ENCODE measurements at regions not wholly inside any gene's neighbourhood (a gene's known extent, or its start where the extent isn't known, plus 50 kb on each side); places are given as distances from the start of the nearest gene placed in this dataset.

- FAIRE-seq (no peak), DNase-seq (ENCODE audit: insufficient read length, low spot score) (no peak)
- TF ChIP-seq SPI1 (IDR thresholded peaks at IDR 0.05; ENCODE audit: low read depth, low read length): no peak
- TF ChIP-seq PAX5 (IDR thresholded peaks at IDR 0.05; ENCODE audit: insufficient read depth, low read length, severe bottlenecking): no peak
- TF ChIP-seq POLR2AphosphoS5 (IDR thresholded peaks at IDR 0.05; ENCODE audit: low read depth, low read length): no peak
- no peak for TF ChIP-seq TAF1 (IDR thresholded peaks at IDR 0.05; ENCODE audit: low read depth, low read length)
- no peak for TF ChIP-seq POU2F2 (IDR thresholded peaks at IDR 0.05; ENCODE audit: low read depth, low read length)
- TF ChIP-seq POLR2A (IDR thresholded peaks at IDR 0.05; ENCODE audit: low read depth, low read length): no peak
Measured at GRCh38 chr9:82608487-82608886, 454.5 kb downstream of the RASEF start.

GRCh38 chr9:82612942-82613341, 450.0 kb downstream of the RASEF start:
- FAIRE-seq (no peak), DNase-seq (ENCODE audit: insufficient read length, low spot score) (no peak)
- TF ChIP-seq POLR2A (IDR thresholded peaks at IDR 0.05; ENCODE audit: low read depth, low read length) (no peak), POU2F2 (IDR thresholded peaks at IDR 0.05; ENCODE audit: low read depth, low read length) (no peak), TAF1 (IDR thresholded peaks at IDR 0.05; ENCODE audit: low read depth, low read length) (no peak), POLR2AphosphoS5 (IDR thresholded peaks at IDR 0.05; ENCODE audit: low read depth, low read length) (no peak), PAX5 (IDR thresholded peaks at IDR 0.05; ENCODE audit: insufficient read depth, low read length, severe bottlenecking) (no peak), SPI1 (IDR thresholded peaks at IDR 0.05; ENCODE audit: low read depth, low read length) (no peak)

GRCh38 chr9:82613498-82613897, 449.4 kb downstream of the RASEF start:
- DNase-seq (ENCODE audit: insufficient read length, low spot score) (no peak), FAIRE-seq (no peak)
- TF ChIP-seq TAF1 (IDR thresholded peaks at IDR 0.05; ENCODE audit: low read depth, low read length) (no peak), POLR2A (IDR thresholded peaks at IDR 0.05; ENCODE audit: low read depth, low read length) (no peak), POU2F2 (IDR thresholded peaks at IDR 0.05; ENCODE audit: low read depth, low read length) (no peak), SPI1 (IDR thresholded peaks at IDR 0.05; ENCODE audit: low read depth, low read length) (no peak), PAX5 (IDR thresholded peaks at IDR 0.05; ENCODE audit: insufficient read depth, low read length, severe bottlenecking) (no peak), POLR2AphosphoS5 (IDR thresholded peaks at IDR 0.05; ENCODE audit: low read depth, low read length) (no peak)

DNA sequence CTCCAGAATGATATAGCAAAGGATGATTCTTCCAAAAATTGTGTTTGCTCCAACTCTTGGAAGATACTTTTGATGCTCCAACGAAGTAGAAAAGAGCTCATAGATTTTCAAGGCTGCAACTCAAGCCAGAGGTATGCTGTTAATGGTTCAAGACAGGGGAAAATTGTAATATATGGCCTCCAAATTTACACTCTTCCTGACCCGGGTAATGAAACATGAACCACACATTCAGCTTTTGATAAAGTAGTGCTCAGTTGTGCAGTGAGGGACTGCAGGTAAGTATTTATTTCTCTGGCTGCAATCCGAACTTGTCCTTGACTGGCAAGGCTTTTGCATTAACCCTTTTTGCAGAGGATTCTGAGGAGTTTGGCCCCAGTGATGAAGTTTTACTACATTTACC, 446.4 kb downstream of the RASEF start:
- FAIRE-seq (no peak), DNase-seq (ENCODE audit: insufficient read length, low spot score) (no peak)
- TF ChIP-seq POLR2AphosphoS5 (IDR thresholded peaks at IDR 0.05; ENCODE audit: low read depth, low read length): no peak
- TF ChIP-seq POU2F2 (IDR thresholded peaks at IDR 0.05; ENCODE audit: low read depth, low read length): no peak
- TF ChIP-seq POLR2A (IDR thresholded peaks at IDR 0.05; ENCODE audit: low read depth, low read length): no peak
- TF ChIP-seq SPI1 (IDR thresholded peaks at IDR 0.05; ENCODE audit: low read depth, low read length): no peak
- TF ChIP-seq PAX5 (IDR thresholded peaks at IDR 0.05; ENCODE audit: insufficient read depth, low read length, severe bottlenecking): no peak
- TF ChIP-seq TAF1 (IDR thresholded peaks at IDR 0.05; ENCODE audit: low read depth, low read length): no peak

- DNase-seq (ENCODE audit: insufficient read length, low spot score) (no peak), FAIRE-seq (no peak)
- TF ChIP-seq POLR2AphosphoS5 (IDR thresholded peaks at IDR 0.05; ENCODE audit: low read depth, low read length): no peak
- no peak for TF ChIP-seq PAX5 (IDR thresholded peaks at IDR 0.05; ENCODE audit: insufficient read depth, low read length, severe bottlenecking)
- no peak for TF ChIP-seq POU2F2 (IDR thresholded peaks at IDR 0.05; ENCODE audit: low read depth, low read length)
- TF ChIP-seq POLR2A (IDR thresholded peaks at IDR 0.05; ENCODE audit: low read depth, low read length): no peak
- no peak for TF ChIP-seq SPI1 (IDR thresholded peaks at IDR 0.05; ENCODE audit: low read depth, low read length)
- TF ChIP-seq TAF1 (IDR thresholded peaks at IDR 0.05; ENCODE audit: low read depth, low read length): no peak
Measured at GRCh38 chr9:82621447-82621846, 441.5 kb downstream of the RASEF start.

GRCh38 chr9:82637368-82637767, 425.6 kb downstream of the RASEF start:
- no peak for FAIRE-seq
- TF ChIP-seq POU2F2 (IDR thresholded peaks at IDR 0.05; ENCODE audit: low read depth, low read length): no peak
- no peak for TF ChIP-seq SPI1 (IDR thresholded peaks at IDR 0.05; ENCODE audit: low read depth, low read length)
- no peak for TF ChIP-seq POLR2AphosphoS5 (IDR thresholded peaks at IDR 0.05; ENCODE audit: low read depth, low read length)
- TF ChIP-seq PAX5 (IDR thresholded peaks at IDR 0.05; ENCODE audit: insufficient read depth, low read length, severe bottlenecking): no peak
- TF ChIP-seq POLR2A (IDR thresholded peaks at IDR 0.05; ENCODE audit: low read depth, low read length): no peak
- no peak for TF ChIP-seq TAF1 (IDR thresholded peaks at IDR 0.05; ENCODE audit: low read depth, low read length)
- DNase-seq (ENCODE audit: insufficient read length, low spot score): no peak

- FAIRE-seq (no peak), DNase-seq (ENCODE audit: insufficient read length, low spot score) (no peak)
- TF ChIP-seq POLR2AphosphoS5 (IDR thresholded peaks at IDR 0.05; ENCODE audit: low read depth, low read length) (no peak), SPI1 (IDR thresholded peaks at IDR 0.05; ENCODE audit: low read depth, low read length) (no peak), POU2F2 (IDR thresholded peaks at IDR 0.05; ENCODE audit: low read depth, low read length) (no peak), POLR2A (IDR thresholded peaks at IDR 0.05; ENCODE audit: low read depth, low read length) (no peak), TAF1 (IDR thresholded peaks at IDR 0.05; ENCODE audit: low read depth, low read length) (no peak), PAX5 (IDR thresholded peaks at IDR 0.05; ENCODE audit: insufficient read depth, low read length, severe bottlenecking) (no peak)
Measured at GRCh38 chr9:82645600-82645999, 417.3 kb downstream of the RASEF start.

DNA sequence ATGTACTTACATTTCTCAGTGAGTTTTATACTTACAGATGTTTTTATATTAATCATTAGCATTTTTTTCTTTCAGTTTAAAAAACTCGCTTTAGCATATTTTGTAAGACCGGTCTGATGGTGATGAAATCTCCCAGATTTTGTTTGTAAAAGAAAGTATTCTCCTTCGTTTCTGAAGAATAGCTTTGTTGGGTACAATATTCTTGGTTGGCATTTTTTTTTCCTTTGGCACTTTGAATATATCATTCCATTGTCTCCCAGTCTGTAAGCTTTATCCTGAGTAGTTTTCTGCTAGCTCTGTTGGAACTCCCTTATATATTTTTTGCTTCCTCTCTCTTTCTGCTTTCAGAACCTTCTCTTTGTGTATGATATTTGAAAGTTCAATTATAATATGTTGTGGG, 412.6 kb downstream of the RASEF start:
- FAIRE-seq: no peak
- no peak for TF ChIP-seq POLR2A (IDR thresholded peaks at IDR 0.05; ENCODE audit: low read depth, low read length)
- no peak for TF ChIP-seq POU2F2 (IDR thresholded peaks at IDR 0.05; ENCODE audit: low read depth, low read length)
- TF ChIP-seq PAX5 (IDR thresholded peaks at IDR 0.05; ENCODE audit: insufficient read depth, low read length, severe bottlenecking): no peak
- no peak for TF ChIP-seq TAF1 (IDR thresholded peaks at IDR 0.05; ENCODE audit: low read depth, low read length)
- TF ChIP-seq POLR2AphosphoS5 (IDR thresholded peaks at IDR 0.05; ENCODE audit: low read depth, low read length): no peak
- no peak for TF ChIP-seq SPI1 (IDR thresholded peaks at IDR 0.05; ENCODE audit: low read depth, low read length)
- no peak for DNase-seq (ENCODE audit: insufficient read length, low spot score)

- DNase-seq (ENCODE audit: insufficient read length, low spot score): no peak
- TF ChIP-seq SPI1 (IDR thresholded peaks at IDR 0.05; ENCODE audit: low read depth, low read length): no peak
- no peak for TF ChIP-seq POU2F2 (IDR thresholded peaks at IDR 0.05; ENCODE audit: low read depth, low read length)
- TF ChIP-seq PAX5 (IDR thresholded peaks at IDR 0.05; ENCODE audit: insufficient read depth, low read length, severe bottlenecking): no peak
- TF ChIP-seq TAF1 (IDR thresholded peaks at IDR 0.05; ENCODE audit: low read depth, low read length): no peak
- TF ChIP-seq POLR2AphosphoS5 (IDR thresholded peaks at IDR 0.05; ENCODE audit: low read depth, low read length): no peak
- TF ChIP-seq POLR2A (IDR thresholded peaks at IDR 0.05; ENCODE audit: low read depth, low read length): no peak
- FAIRE-seq: no peak
Measured at GRCh38 chr9:82651474-82651873, 411.5 kb downstream of the RASEF start.

- DNase-seq (ENCODE audit: insufficient read length, low spot score): no peak
- FAIRE-seq: no peak
- TF ChIP-seq PAX5 (IDR thresholded peaks at IDR 0.05; ENCODE audit: insufficient read depth, low read length, severe bottlenecking) (no peak), TAF1 (IDR thresholded peaks at IDR 0.05; ENCODE audit: low read depth, low read length) (no peak), POLR2A (IDR thresholded peaks at IDR 0.05; ENCODE audit: low read depth, low read length) (no peak), POLR2AphosphoS5 (IDR thresholded peaks at IDR 0.05; ENCODE audit: low read depth, low read length) (no peak), POU2F2 (IDR thresholded peaks at IDR 0.05; ENCODE audit: low read depth, low read length) (no peak), SPI1 (IDR thresholded peaks at IDR 0.05; ENCODE audit: low read depth, low read length) (no peak)
Measured at GRCh38 chr9:82665324-82665723, 397.6 kb downstream of the RASEF start.

Measured in GM12891 (cell line).